HepG2 (cell line): ENCODE measurements at regions not wholly inside any gene's neighbourhood (a gene's known extent, or its start where the extent isn't known, plus 50 kb on each side); places are given as distances from the start of the nearest gene placed in this dataset.

ENCODE experiments used
- ATAC-seq: fragments of 200-7000 bp; cut with Tn5 transposase; 3 replicates; pipeline ENCODE4 v1.9.1; 2020; ENCODE audit warnings: mild to moderate bottlenecking, moderate library complexity
- BruUV-seq: library from RNA; stranded (reverse); fragments of 400-500 nt; replicated peaks from 2 replicates; lab custom pipeline; 2021; lab: Mats Ljungman, UMichigan
- CTCF ChIA-PET: fragments of 300-600 bp; formaldehyde crosslinking; extraction: SDS; loops from one replicate; lab custom pipeline; 2021; ENCODE audit warnings: low total read pairs, inconsistent platforms, low intra/inter-chr PET ratio; lab: Yijun Ruan, JAX
- POLR2A ChIA-PET: fragments of 350-600 bp; sonication (Branson Sonifier 250); formaldehyde crosslinking; loops from one replicate; lab custom pipeline; 2020; ENCODE audit warnings: antibody characterized with exemption, inconsistent platforms; lab: Yijun Ruan, JAX
- DNase-seq: peaks from one replicate; pipeline ENCODE4 v3.0.0-alpha.2; 2015; ENCODE audit warnings: low spot score
- FAIRE-seq: peaks from 3 replicates; lab custom pipeline; 2011; peaks lifted over from hg19 to GRCh38; lab: Jason Lieb, UNC
- H2AFZ ChIP-seq: one replicate; pipeline ENCODE4 v1.6.1; 2011; ENCODE audit warnings: low read length, inconsistent platforms
- H3K27ac ChIP-seq: fragments of 300-600 bp; 3 replicates; pipeline ENCODE4 v1.8.0; 2011; ENCODE audit warnings: mixed run types, mild to moderate bottlenecking, mixed read lengths, low read length, inconsistent platforms; ENCODE audit not compliant: insufficient read depth; ENCODE audit errors: extremely low read length
- H3K27me3 ChIP-seq, 2 experiments: fragments of 200-600 bp in 1 of 2; 2 replicates in 1 of 2; 3 replicates in 1 of 2; pipeline versions ENCODE4 v1.6.0 to v1.8.0; 2011; ENCODE audit warnings: low read length in 2 of 2, mild to moderate bottlenecking in 2 of 2, moderate library complexity in 2 of 2, inconsistent platforms in 1 of 2; ENCODE audit not compliant: insufficient read depth in 2 of 2, control insufficient read depth in 1 of 2
- H3K36me3 ChIP-seq, 2 experiments: fragments of 200-600 bp in 1 of 2; replicated peaks in 1 of 2; 2 replicates in 1 of 2; 3 replicates in 1 of 2; pipeline versions ENCODE4 v1.5.1 to v1.8.0; 2011; ENCODE audit warnings: low read length in 2 of 2, inconsistent platforms in 1 of 2; ENCODE audit not compliant: insufficient read depth in 2 of 2, control insufficient read depth in 1 of 2
- H3K4me1 ChIP-seq: 2 replicates; pipeline ENCODE4 v1.5.1; 2012; ENCODE audit warnings: low read length, inconsistent platforms; ENCODE audit not compliant: insufficient read depth
- H3K4me2 ChIP-seq: 2 replicates; pipeline ENCODE4 v1.6.0; 2011; ENCODE audit warnings: low read depth, low read length, inconsistent platforms
- H3K4me3 ChIP-seq, 3 experiments: fragments of 200-600 bp in 1 of 3; sonication (generic), shearing (Covaris generic) in 1 of 3; replicated peaks in 1 of 3; 2 replicates each; pipeline ENCODE4 v1.5.1; 2011 to 2016; ENCODE audit warnings: low read length in 3 of 3, inconsistent platforms in 2 of 3, low read depth in 2 of 3, mild to moderate bottlenecking in 2 of 3, control low read depth in 1 of 3, mixed read lengths in 1 of 3; ENCODE audit not compliant: insufficient read depth in 1 of 3
- H3K79me2 ChIP-seq: one replicate; pipeline ENCODE4 v1.6.1; 2011; ENCODE audit warnings: low read length, inconsistent platforms; ENCODE audit not compliant: insufficient read depth
- H3K9ac ChIP-seq: 2 replicates; pipeline ENCODE4 v1.6.0; 2011; ENCODE audit warnings: mild to moderate bottlenecking, low read depth, low read length, inconsistent platforms; ENCODE audit not compliant: insufficient read depth
- H3K9me3 ChIP-seq: 2 replicates; pipeline ENCODE4 v1.5.1; 2012; ENCODE audit warnings: mild to moderate bottlenecking, low read length
- H4K20me1 ChIP-seq: 2 replicates; pipeline ENCODE4 v1.6.0; 2011; ENCODE audit warnings: inconsistent platforms, mild to moderate bottlenecking, low read length, moderate library complexity; ENCODE audit not compliant: insufficient read depth
- ARID5B ChIP-seq: IDR thresholded peaks from 2 replicates; pipeline ENCODE4 v1.4.0; 2020; ENCODE audit warnings: mild to moderate bottlenecking, missing genetic modification reagents
- BCL6 ChIP-seq: IDR thresholded peaks from 2 replicates; pipeline ENCODE4 v1.6.1; 2016; ENCODE audit warnings: missing genetic modification reagents, missing compliant biosample characterization
- HOXA3 ChIP-seq: sonication (generic); formaldehyde crosslinking; IDR thresholded peaks from 2 replicates; pipeline ENCODE4 v1.5.0; 2020; ENCODE audit warnings: missing genetic modification reagents
- MYPOP ChIP-seq: sonication (generic); formaldehyde crosslinking; IDR thresholded peaks from 2 replicates; pipeline ENCODE4 v1.8.1; 2023; ENCODE audit warnings: mild to moderate bottlenecking, moderate library complexity, missing genetic modification reagents
- PRPF4 ChIP-seq: fragments of 200-400 bp; formaldehyde crosslinking; IDR thresholded peaks from 2 replicates; pipeline ENCODE4 v1.6.1; 2016; ENCODE audit warnings: low read length, low read depth; ENCODE audit not compliant: poor library complexity, severe bottlenecking
- SMC3 ChIP-seq: IDR thresholded peaks from 2 replicates; pipeline ENCODE4 v1.6.1; 2011; ENCODE audit warnings: low read length, improper control_type of control experiment
- ZBTB42 ChIP-seq: sonication (generic); formaldehyde crosslinking; IDR thresholded peaks from 2 replicates; pipeline ENCODE4 v1.5.0; 2020; ENCODE audit warnings: mild to moderate bottlenecking, missing genetic modification reagents
- ZNF3 ChIP-seq: IDR thresholded peaks from 2 replicates; pipeline ENCODE4 v1.7.0; 2017; ENCODE audit warnings: inconsistent platforms
- ZNF513 ChIP-seq: sonication (generic); formaldehyde crosslinking; conservative IDR thresholded peaks from 2 replicates; pipeline ENCODE4 v1.5.0; 2020; ENCODE audit warnings: missing genetic modification reagents
- ZNF704 ChIP-seq: sonication (generic); formaldehyde crosslinking; IDR thresholded peaks from 2 replicates; pipeline ENCODE4 v1.8.1; 2023; ENCODE audit warnings: mild to moderate bottlenecking, inconsistent platforms, moderate library complexity, missing genetic modification reagents, borderline replicate concordance
- WGBS: methylation state at CpG from one replicate; pipeline ENCODE4 v1.1.6; 2017; ENCODE audit warnings: low lambda C conversion rate; 5-methylcytosine and 5-hydroxymethylcytosine counted together
- in situ Hi-C: cut with HindIII; loops from 2 replicates; pipeline ENCODE4 v1.10.0; 2017; ENCODE audit warnings: low pct_unique_long_range_greater_than_20kb; ENCODE audit not compliant: extremely low pct_ligation_motif_present
- intact Hi-C: fragments of 100-400 bp; cut with micrococcal nuclease; formaldehyde crosslinking; loops from one replicate; pipeline ENCODE4 v1.10.0; 2022; ENCODE audit not compliant: unreplicated experiment

- ATAC-seq (no peak), FAIRE-seq (no peak), DNase-seq (no peak)
- TF ChIP-seq ARID5B (no peak), ZBTB42 (CRISPR knock-in tag) (no peak), ZNF3 (CRISPR knock-in tag) (no peak), ZNF513 (no peak), BCL6 (CRISPR knock-in tag) (no peak), HOXA3 (no peak), MYPOP (CRISPR knock-in tag) (no peak), SMC3 (no peak), ZNF704 (no peak), PRPF4 (no peak)
- no peaks in the 10 kb centered on the region for H3K79me2 ChIP-seq
- H3K4me3 ChIP-seq = no peak overlapping the region
- WGBS = 100% methylated on average over 1 of the region's 1 CpG
- no peak overlapping the region for H2AFZ ChIP-seq
- H3K9me3 ChIP-seq = no peaks in the 10 kb centered on the region
- no peaks in the 10 kb centered on the region for H3K27me3 ChIP-seq
- no peak overlapping the region for H3K4me2 ChIP-seq
- no peak overlapping the region for H3K9ac ChIP-seq
- no peaks in the 10 kb centered on the region for H3K36me3 ChIP-seq
- POLR2A ChIA-PET = no interaction called here
- intact Hi-C loops (no loop called here), in situ Hi-C loops (no loop called here)
- no TSS peak for BruUV-seq
- H4K20me1 ChIP-seq = no peaks in the 10 kb centered on the region
- CTCF ChIA-PET = no interaction called here
- H3K27ac ChIP-seq = no peak overlapping the region
- peaks cover 36% of the 10 kb centered on the region for H3K4me1 ChIP-seq
Observed at GRCh38 chr14:49951229-49951607, 58.3 kb downstream of the ARF6 start.
